ENCODE measurements at regions not wholly inside any gene's neighbourhood (a gene's known extent, or its start where the extent isn't known, plus 50 kb on each side); places are given as distances from the start of the nearest gene placed in this dataset.

DNA sequence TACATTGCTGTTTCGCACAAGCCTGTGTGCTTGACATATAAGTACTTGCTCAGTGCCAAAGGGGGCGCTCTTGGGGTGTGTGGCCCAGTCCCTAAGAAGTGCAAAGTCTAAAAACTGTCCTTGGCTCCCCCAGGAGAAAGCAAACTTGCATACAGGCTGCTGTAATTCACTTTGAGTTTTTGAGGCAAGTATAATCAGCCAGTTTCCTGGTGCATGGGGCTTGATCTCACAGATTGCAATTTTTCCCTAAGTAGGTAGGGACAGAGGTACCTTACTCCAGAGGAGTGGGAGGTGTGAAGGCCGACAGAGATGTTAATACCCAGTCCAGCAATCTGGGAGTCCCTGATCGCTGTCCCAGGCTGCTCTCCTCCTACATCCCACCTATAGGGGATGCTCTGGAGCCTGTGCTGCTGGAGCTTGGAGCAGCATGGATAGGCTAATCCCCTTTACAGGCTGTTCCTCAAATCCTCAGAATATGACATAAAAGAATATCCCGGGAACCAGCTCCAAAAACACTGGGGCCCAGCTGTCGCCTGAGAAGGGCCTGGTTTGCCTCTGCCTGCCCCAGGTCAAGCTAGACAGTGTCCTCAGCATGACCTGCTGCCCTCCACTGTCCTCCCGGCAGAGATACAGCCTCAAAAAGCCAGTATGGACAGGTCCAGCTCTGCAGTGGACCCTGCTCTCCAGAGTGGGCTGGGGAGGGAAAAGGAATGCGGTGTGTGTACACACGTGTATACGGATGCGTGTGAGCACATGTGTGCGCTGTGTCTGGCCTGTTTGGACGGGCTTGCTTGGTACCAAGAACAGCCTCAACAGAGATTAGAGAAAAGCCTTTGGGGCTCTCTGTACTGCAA is 136.5 kb upstream of the HAAO start:
- DNase-seq, result peak in 1 of 2 experiments; percentile 8

DNA sequence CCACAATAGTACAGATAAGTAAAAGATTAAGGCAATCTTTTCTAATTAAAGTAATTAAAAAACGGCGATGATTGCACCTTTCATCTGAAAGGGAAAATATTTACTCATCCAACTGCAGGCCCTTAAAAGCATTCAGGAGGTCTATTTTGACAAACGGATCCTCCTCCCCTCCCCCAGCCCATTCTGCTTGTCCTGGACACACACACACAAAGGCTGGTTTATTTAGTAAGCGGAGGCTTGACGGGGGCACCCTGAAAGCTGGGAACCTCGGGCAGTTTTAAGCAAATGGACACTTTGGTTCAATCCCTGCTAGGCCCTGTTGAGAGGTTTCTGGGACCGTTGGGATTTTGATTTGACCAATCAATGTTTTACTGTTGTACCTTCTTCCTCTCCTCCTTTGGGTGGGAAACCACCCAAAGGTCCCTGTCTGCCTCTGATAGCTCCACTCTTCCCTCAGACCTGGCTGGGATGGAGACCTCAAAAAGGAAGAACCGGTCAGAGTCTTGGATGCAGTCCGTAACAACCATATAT is 135.8 kb upstream of the HAAO start:
- DNase-seq, result no peak

DNA sequence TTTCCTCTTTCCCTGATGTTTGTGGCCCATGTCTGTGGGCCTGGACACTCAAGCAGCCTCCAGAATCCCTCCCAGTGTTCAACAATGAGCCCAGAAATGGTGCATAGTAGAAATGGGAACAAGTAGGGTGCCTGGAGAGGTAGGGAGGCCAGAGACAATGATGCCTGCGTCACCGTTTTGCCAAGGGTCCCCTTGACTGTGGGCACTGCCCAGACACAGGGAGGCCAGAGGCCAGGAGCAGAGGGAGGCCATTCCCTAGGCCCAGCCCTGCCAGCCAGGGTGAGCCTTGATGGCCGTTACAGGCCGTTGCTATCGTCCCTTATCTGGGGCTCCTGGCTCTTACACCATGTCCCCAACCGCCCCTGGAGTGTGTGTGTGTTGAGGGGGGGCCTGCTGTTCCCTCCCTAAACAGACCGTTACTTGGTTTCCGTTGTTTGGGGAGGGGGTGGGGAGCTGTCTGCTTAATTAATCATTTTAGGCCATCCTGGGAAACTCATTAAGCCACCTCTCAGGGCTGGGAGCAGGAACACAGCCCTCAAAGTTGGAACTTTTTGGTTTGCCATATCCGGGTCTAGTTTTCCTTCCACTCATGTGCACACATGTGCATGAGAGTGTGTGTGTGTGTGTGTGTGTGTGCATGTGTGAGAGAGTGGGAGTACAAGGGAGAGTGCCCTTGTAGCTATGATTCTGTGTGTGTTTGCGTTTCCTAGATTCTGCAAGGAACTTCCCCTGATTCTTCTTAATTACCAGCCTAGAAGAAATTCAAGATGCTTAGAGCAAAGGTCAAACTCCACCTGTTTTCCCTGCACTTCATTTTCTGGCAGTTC is 135.2 kb upstream of the HAAO start:
- DNase-seq, result no peak

DNA sequence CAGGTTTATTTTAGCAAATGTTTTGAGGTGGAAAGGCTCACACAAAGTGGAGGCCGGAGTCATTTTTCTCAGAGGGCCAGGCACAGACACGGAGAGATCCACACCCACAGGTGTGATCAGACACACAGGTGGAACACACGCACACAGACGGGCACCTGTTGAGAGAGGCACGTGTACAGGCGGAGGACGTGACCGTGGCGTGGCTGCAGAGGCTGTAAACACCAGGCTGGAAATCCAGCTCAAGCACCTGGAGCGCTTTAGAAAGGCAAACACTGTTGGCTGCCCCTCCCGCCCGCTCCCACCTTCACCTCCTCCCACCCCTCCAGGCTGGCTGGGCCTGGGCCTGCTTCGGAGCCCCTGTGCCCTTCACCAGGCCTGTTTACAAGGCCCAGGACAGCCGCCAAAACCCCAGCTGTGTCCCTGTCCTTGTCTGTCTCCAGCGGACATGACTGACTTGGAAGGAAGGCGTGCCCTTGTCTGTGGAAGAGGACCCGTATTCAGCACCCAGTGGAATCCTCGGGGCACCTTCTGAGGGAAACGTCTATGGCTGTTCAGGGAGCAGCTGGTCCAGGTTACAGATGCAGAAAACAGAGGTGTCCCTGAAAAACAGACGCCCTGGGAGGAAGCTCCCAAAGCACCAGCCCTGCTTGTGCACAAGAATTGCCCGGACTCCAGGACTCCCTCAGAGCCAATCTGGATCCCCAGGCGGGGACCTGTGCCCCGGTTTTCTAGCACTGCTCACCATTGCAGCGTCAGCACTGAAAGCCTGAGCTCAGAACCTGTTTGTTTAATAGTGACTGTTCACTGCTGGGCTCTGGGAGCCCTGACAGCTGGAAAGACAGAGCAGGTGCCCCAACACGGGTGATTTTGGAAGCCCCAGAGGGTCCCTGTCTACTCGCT is 134.3 kb upstream of the HAAO start:
- DNase-seq, result no peak

DNA sequence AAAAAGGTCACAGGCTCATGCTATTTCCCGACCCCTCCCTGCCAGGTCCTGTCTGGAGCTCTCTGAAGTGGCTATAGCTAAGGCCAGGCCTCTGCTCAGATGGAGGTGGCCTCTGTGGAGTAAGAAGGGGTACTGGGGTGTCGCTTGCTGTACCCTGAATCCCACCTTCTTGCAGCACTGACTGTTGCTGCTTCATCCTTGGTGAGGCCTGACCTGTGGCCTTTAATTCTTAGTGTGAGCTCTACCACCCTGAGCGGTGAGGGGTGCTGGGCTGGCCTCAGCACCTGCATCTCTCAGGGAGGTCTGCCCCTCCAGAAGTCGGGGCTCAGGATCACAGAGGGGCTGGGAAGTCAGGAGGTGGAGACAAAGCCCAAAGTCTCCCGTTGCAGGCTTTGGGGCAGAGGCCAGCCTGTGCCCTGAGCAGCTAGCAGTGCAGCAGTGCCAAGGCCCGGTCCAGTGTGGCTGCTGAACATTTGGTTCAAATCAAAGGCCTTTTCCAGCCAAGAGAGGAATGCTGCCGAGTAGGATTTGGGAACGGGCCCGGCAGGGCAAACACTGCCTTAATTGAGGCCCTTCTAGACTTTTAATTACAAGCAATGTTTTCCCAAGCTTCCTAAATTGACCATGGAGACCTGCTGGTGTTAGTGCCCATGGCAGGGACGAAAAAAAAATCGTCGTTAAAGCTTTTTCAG is 133.5 kb upstream of the HAAO start:
- no peak for DNase-seq

DNA sequence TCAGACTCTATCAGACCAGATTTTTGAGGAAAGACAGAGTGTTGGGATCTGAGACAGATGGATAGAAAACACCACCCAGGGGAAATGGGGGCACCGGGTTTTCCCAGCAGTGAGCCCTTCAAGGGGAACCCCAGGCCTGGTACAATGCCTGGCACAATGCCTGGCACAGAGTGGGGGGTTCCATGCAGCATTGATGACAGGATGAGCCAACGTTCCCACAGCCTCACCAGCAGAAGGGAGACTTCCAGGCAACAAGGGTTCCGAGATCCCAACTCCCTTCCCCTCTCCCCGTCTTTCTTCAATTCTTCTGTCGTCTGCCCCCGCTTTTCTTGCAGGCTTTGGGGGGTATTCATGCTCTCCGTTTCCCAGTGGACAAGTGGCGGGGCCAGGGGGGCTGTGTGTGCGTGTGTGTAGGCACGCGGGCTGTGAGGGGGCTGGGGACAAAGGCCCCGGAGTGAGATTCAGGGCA is 132.1 kb upstream of the HAAO start:
- DNase-seq, result no peak

DNA sequence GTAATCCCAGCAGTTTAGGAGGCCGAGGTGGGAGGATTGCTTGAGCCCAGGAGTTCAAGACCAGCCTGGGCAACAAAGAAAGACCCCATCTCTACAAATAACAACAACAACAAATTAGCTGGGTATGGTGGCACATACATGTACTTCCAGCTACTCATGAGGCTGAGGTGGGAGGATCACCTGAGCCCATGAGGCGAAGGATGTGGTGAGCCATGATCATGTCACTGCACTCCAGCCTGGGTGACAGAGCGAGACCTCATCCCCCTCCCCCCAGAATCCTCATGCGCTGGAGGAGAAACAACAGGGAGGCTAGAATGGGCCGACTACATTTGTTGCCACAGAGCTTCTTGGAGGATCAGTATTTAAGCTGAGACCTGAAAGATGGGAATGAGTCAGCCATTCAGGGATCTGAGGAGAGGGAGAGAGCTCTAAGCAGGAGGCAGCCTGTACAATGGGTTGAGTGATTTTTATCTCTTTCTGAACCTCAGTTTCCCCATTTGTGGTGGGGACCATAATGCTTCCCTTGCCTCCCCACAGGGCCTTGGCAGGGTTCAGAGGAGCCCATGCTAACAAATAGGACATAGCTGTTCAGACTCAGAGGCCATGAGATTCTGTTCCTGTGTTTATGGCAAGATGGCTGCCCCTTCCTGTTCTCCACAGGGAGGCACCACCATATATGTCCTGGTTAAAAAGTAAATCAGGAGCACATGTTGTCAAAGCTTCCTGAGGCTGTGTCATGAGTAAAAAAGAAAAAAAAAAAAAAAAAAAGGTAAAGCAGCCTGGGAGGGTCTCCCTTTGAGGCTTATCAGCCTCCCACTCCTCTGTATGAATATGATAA is 131.4 kb upstream of the HAAO start:
- no peak for DNase-seq

DNA sequence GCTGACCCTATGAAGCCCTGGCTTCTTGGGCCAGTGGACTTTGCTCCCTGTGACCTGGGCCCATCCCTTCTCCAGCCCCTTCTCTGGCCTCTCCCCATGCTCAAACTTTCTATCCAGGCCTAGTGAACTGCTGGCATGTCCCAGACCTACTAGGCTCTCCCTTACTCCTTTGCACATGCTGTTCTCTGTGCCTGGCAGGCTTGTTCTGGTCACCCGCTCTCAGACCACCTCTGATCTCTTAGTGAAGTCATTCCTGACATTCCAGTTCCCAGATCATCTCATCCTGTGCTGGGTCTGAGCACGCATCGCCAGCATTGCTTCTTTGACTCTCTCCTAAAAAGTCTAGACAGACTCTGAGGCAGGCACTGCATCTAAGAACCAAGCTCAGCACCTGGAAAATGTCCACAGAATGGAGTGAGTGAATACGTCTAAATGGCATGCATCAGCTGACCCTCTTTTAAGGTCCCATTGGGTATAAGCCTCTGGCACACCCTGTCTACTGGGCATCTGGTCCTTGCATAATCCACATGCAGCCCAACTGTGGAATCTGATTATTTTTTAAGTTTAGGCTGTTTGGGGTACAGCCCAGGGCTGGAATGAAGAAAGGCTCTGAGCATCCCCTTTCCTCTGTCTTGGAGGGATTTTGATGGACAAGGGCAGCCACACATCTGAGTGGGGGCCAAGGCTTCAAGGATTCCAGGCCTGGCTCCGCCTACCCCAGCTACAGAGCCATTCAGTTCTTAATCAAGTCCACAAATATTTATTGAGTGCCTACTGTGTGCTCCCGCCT is 130.6 kb upstream of the HAAO start:
- no peak for DNase-seq

DNA sequence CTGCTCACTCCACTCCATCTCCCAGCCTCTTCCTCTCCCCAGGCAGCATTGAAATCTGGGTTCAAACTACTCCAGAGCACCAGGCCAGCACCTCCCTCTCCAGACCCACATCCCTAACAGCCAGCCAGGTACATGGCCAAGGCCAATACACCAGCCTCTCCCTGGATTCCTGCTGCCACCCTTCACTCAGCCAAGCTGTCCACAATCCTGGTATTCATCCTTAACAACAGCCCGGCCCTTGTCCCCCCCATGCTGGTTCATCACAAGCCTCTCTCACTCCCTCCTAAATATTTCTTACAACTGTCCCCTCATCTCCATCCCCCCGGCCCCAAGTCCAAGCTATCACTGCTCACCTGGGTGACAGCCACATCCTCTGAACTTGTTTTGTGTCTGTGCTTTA is 129.9 kb upstream of the HAAO start:
- no peak for DNase-seq

DNA sequence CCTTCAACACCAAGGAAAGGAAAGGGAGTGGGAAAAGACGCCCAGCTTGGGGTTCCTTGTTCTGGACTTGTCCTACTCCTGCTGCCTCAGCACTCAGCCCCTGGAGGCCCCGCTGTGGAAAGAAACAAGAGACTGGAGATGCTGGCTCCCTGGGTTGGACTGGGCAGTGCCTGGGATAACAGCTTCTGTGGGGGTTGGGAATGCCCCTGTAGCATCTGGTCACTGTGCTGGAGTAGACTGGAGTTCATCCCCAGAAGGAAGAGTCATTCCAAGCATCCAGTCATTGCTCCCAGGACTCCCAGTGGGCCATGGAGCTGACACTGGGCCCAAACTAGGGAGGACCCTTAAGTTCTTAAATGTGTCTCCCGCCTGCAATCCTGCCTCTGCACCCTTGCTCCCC is 129.3 kb upstream of the HAAO start:
- DNase-seq, result no peak

DNA sequence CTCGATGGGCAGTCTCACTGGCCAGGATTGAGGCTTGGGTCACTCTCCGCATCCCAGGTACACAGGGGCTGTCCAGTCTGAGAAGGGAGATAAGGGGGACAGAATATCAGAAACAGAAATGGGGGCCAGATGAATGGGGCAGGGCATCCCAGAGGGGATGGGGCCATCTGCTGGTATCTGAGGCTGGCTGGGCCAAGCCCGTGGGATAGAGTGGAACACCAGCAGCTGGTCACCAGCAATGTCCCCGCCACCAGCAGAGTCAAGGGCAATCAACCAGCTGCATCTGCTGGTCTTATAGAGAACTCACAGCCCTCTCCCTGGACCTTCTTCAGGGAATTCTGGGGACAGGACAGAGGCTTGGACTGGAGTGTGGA is 128.8 kb upstream of the HAAO start:
- DNase-seq, result no peak

DNA sequence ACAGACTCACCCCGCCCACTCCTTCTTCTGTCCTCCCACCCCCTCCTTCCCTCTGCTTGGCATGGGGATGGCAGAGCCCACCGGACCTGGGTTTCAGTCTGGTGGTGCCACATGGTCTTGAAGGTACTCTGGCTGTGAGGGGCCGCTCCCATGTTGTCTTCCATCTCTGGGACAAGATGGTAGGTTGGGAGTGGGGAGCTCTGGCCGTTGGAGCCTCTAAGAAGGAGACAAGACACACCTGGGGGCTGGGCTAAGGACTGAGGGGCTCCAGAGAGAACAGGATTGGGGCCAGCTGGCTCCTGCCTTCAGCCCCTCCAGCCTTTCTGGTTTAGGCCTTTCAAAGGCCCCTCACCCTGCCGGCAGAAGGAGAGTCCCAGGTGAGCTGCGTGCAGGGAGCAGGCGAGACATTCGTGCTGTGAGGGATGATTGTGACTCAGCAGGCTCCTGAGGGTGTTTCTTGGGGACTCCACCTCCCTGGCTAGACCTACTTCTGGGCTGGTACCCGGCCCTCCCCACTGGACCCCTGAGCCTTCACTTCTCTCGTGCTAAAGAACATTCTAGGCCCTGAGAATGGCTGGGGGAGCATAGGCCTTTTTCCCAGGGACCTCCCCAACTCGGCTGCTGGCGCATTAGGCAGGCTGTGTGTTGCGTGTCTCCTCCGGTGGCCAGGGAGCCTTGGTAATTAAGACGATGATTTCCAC is 128.2 kb upstream of the HAAO start:
- DNase-seq, result no peak

DNA sequence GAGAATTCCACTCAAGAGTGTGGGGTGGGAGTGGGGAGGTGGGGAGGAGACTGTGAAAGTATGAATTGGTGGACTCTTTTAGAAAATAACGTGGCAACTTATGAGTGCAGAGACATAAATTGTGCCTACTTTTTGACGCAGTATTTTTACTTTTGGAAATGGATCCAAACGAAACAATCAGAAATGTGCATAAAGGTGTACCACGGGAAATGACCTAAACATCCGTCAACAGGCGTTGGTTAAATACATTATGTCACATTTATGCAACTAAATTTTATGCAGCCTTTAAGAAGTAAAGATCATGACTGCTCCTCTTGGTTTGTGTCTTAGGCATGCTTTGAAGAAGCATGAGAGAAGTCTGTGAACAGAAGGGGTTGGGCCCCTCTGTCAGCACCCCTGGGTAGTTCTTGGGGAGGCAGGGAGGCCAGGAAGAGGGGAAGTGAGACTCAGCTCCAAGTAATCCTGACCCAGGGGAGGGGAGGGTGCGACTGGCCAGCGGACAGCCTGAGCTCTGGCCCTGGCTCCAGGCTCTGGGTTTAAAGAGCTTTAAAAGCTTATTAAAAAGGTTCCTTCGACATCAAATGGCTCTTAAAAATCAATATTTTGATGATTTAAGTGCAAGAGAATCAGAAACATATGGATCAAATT is 126.4 kb upstream of the HAAO start:
- no peak for DNase-seq

DNA sequence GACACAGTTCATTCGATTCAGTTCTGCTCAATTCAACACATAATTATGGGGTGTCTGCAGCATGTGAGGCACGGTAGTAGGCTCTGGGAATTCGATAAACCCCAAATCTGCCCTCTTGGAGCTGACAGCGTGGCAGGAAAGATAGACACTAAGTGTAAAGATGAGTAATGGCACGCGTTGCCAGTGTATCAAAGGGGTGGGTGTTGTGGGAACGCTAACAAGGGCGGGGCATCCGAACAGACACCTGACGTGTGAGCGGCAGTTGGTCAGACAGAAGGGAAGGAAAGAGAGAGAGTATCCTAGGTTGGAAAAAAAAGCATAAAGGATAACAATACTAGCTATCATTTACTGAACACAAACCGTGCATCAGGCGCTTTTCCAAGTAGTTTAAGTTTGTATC is 125.7 kb upstream of the HAAO start:
- DNase-seq, result no peak

DNA sequence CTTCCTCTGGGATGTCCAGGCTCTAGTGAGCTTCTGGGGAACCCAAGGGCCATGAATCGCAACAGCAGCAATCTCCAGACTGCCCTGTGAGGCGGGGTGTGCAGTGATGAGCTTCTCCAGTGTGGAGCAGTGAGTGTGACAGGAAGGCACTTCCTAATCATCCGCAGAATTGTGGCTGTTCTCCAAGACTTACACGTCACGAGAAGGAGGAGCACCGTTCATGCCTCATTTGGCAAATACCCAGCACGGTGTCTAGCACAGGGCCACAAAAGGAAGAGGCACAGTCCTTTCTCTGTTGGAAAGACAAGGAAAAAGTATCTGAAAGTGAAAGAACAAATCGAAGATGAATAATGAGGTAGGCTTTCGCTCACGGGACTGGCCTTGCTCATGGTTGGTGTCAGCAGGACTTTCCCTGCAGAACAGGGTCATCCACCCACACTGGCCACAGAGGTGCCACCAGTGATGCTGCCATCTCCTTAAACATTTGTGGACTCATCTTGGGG is 125.1 kb upstream of the HAAO start:
- no peak for DNase-seq

DNA sequence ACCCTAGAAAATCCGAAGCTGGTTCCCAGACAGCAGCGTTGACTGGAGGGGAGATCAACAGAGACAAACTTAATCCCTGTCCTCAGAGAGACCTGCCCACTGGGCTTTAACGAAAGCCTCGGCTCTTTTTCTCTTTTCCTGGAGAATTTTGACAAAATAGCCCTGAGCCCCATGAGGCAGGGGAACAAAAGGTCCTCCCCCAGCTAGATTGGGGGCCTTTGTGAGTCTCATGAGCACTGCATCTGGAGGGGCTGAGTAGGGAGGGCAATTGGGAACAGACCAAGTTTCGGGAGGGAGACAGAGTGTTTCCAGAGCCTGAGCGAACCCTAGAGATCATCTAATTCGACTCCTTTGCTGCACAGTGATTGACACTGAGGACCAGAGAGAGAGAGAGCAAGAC is 123.9 kb upstream of the HAAO start:
- no peak for DNase-seq

DNA sequence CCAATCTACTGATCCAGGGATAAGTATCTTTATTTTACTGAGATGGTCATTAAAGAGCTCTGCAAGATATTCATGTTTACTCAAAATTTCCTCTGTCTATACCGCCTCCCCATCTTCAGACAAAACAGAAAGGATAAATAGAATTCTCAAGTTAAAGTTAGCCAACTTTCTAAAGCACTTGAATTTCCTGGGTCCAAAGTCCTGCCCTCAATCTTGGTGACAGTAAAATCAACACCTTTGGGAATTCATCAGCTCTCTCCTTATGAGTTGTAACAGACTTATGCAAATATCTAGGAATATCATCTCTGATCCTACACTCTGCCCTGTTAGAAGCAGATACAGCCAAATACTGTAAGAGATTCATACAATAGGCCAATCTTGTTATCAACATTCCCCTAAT is 122.5 kb upstream of the HAAO start:
- DNase-seq, result no peak

DNA sequence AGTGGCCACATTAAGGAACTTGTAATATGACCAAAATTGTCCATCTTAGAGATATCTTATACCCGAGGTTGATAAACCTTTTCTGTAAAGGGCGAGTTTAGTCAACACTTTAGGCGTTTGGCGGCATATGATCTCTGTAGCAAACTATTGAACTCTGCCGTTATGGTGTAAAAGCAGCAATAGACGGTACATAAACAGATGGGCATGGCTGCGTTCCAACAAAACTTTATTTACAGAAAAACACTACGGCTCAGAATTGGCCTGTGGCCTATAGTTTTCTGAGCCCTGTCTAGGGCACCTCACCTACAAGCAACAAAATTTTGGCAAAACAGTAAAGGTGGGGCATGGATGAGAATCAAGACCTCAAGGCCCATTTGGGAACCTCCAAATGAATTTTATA is 121.9 kb upstream of the HAAO start:
- DNase-seq, result no peak

DNA sequence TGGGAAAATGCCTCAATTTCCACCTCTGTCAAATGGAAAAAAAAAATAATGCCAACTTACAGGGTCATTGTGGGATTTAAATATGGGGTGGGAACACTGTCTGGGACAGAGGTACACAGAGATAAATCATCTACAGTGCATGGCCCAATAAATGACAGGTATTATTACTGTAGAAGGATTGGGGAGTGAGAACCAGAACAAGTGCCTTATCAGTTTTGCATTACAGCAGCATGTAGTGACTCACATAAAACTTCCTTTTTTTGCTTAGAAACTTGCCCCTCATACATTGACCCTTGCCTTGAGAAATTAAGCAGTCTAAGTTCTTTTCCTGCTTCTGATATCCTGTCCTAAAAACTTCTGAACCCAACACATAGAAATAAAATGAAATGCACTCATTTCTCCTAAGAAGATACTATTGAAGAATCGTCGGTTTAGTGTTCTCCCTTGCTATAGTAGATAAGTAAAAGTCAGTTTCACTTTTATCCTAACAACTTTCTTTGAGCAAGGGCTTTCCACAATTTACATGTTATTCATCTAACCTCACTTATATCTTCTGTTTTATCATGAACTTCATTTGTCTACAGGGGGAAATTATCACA is 121.0 kb upstream of the HAAO start:
- no peak for DNase-seq
